NCI-H2227 (cell line): ENCODE measurements at regions not wholly inside any gene's neighbourhood (a gene's known extent, or its start where the extent isn't known, plus 50 kb on each side); places are given as distances from the start of the nearest gene placed in this dataset.

Source experiments
- DNase-seq: peaks from one replicate; lab custom pipeline; 2025; ENCODE audit not compliant: unreplicated experiment; lab: John Stamatoyannopoulos, UW

DNA sequence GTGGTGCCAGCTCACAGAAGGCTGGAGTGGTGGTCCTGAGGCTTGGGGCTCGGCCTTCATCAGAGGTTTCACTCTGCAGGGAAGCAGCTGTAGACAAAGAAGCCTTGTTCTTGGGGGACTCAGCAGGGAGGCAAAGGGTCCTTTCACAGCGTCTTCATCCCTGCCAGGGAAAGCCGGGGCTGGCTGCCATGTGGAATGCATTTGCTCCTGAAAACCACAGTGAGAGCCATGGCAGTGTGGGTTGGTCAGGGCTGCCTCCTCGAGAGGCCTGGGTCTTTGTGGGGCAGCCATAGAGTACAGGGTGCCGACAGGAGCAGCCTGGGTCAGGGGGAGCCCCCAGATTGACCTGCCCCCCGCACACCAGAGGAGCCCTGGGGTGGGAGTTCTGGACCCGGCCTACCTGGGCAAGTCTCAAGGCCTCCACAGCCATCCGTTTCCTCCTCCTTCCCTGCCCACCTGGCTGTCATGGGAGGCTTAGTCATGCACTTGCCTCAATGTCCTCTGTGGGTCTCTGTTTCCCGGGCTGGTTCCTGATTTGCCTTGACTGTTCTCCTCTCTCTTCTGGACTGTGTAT is 144.0 kb downstream of the CDC5L start:
- no peak for DNase-seq

DNA sequence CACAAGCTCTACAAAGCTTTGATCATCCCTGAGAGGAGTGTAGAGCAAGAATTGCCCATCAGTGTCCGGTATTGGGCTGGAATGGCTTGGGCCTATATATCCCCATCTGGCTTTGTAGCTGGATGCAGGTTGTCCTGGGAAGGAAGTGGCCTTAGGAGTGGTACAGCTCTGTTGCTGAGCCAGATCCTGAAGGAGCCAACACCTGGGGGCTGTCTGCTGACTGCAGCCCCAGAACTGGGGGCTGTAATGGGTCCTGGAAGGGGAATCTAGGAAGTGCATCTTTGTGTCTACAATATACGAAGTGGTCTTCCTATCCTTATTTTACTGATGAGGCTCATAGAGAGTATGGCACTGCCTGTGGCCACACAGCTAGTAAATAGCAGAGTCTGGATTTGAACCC is 145.9 kb downstream of the CDC5L start:
- DNase-seq: no peak

DNA sequence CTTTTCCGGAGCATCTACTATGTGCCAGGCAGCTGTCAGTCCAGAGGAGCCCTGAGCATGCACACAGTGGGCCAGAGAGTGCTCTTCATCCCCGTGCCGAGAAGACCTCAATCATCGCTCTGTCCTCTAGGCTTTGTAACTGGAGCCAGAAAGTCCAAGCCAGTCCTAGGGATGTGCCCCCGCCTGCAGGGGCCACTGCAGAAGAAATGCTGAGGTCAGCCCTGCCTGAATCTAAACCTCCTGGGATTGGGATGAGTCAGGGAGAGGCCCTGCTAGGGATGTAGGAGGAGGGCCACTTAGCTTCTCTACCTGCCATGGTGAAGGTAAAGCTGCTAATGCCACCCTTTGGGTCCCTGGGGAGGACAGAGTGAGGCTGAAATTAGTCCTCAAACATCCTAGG is 146.8 kb downstream of the CDC5L start:
- no peak for DNase-seq

DNA sequence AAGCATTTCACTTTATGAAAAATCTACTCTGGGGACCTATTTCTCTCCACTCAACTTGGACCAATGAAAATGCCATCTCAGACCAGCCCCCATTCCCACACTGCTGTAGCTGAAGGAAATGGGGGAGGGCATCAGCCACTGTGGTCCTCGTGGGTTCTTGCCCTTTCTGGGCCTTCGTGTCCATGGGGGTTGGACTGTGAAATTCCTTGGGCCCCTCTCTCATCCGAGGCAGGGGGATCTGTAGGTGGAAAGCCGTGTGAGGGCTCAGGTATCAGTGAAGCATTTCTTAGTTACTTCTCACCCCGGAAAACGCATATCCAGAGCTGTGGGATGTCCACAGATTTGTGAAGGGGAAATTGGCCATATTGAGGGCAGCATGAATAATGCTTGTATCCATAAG is 147.9 kb downstream of the CDC5L start:
- no peak for DNase-seq

DNA sequence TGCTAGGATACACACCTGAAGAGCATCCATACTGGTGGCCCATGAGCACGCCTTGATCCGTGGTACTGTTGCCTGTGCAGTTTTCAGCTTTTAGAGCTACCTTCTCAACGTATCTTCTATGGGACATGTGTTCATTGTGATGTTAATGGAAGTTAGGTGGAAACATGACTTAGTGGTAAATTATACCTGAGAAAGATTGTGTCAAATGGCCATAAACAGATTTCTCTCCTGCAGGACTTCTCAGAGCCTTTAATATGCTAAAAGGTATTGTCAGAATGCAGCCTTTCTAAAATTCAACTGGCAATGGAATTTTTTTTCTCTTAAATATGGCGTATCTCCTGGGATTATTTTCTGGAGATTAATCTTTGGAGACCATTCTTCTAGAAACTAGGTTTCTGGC is 148.5 kb downstream of the CDC5L start:
- DNase-seq: no peak

DNA sequence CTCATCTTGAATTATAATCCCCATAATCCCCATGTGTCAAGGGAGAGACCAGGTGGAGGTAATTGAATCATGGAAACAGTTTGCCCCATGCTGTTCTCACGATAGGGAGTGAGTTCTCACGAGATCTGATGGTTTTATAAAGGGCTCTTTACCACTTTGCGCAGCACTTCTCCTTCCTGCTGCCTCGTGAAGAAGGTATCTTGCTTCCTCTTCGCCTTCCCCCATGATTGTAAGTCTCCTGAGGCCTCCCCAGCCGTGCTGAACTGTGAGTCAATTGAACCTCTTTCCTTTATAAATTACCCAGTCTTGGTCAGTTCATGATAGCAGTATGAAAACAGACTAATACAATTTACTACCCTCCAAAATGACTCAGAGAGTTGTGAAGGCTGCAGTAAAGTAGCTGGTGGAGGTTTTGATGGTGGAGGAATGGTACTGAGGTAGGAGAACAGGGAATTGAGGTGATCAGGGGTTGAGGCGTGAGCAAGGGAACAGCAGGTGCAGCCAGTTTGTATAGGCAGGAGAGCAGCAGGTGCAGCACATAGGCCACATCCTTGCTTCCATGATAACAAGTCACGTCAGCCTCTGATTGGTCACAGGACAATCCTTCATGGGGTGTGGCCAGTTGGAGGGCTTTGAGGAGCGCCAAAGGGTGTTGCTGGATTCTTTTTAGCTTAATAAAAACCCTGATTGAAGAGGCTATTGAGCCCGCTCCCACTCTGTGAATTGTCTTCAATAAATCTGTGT is 150.0 kb downstream of the CDC5L start:
- DNase-seq: no peak

DNA sequence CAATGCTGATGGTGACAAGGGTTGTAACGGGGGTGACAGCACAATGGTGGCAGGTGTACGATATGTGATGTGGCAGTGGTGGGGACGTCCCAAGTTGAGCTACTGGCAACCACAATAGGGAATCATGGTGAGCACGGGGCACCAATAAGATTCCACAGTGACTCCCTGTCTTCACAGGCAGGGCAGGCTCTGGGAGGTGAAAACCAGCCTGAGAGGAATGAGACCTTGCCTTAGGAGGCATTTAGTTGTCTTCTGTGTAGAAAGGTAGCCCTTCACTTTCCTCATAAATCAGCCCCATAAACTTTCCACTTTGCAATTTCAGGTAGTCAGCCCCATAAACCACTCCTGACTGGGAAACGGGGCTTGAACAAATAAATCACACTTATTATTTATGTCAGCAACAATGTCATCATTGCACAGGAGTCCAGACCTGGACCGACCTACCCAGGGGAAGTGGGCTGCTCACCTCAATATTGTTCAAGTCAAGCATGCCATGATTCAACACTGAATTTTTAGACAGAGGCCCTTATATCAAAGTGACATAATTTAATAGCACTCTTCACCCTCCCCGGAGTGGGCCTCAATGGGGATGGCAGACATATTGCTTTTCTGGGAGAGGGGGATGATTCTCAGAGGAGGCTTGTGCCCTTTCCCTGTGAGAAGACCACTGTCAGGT is 150.8 kb downstream of the CDC5L start:
- no peak for DNase-seq

DNA sequence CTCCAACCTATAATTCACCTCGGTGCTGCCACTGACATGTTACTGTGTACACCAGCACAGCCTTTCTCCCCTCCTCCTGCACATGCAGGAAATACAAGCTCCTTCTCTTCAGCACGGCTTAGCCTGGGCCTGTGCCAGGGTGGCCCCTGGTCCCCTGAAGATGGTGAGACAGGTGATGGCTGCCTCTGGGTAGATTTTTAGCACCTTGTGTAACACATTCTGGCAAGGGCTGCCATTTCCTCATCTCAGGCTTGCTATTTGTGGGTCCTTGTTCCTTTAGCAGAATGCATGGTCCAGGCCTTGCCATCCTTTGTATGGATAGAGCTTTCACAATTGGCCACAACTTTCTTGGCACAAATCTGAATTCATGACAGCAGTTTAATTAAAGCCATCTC is 151.3 kb downstream of the CDC5L start:
- DNase-seq: no peak

DNA sequence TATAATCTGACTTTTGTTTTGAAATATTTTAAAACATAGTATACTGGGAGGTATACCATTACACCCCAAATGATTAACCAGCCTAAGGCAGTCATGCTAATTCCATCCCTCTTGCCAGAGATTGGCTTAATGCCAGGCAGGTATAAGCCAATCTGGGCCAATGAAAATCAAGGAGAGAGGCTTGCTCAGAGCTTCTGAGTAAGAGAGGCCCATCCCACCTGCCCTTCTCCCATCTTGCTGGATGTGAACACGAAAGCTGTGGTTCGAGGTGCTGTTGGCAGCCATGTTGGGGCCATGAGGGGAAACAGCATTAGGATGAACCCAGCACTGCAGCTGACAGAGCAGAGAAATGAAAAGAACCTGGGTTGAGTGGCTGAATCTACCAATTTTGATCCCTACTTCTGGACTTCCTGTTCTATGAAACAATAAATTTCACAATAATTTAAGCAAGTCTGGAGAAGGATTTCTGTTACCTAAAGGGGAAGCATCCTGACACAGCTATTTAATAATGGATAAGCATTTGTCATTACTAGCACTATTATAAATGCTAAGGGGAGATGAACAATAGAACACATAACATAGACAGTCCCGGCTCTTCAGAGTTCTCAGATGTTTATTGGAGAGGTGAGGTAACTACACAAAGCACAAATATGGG is 152.3 kb downstream of the CDC5L start:
- DNase-seq: no peak

DNA sequence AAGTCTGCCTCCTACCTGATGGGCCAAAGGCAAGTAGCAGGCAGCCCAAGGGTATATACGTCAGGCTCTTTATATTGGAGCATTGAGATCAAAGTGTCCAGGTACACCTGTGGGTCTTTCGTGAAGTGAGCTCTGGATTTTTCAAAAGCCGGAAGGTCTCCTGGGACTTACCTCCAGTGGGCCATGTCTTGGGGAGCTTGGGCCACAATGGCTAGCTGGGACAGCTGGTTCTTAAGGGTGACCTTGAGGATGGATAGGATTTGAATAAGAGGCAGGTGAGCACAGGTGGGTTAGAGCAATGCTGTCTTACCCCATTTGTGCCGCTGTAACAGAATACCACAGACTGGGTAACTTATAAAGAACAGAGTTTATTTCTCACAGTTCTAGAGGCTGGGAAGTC is 153.4 kb downstream of the CDC5L start:
- no peak for DNase-seq

DNA sequence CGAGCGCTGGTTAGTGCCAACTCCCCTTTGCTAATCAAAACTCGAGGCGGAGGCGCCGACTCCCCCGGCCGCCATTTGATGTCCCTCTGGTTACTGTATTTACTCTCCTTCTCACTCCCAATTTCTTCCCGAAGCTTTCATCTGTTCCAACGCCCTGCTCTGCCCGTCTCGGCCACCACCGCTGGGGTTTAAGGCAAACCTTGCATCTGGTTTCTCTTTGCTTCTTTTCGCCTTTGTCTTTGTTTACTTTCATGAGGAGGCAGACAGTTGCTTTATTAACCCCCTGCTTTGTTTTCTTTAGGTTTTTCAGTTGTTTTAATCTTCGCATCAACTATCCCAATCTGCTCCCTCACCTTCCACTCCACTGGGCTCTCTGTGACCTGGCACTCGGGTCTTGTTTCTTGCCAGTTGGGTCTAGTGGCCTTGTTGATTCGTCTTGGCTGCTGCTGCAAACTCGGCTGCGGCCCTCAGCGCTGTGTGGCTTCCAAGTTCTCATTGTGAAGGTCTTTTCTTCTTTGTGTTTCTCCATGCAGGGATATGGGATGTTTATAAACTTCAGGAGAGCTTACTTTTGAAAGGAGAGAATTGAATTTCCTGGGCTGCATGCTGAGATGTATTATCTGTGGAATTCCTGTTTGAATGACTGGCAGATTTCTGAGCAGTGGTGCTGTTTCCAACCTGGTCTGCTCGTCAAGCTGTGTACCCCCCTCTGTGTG is 155.1 kb downstream of the CDC5L start:
- no peak for DNase-seq

DNA sequence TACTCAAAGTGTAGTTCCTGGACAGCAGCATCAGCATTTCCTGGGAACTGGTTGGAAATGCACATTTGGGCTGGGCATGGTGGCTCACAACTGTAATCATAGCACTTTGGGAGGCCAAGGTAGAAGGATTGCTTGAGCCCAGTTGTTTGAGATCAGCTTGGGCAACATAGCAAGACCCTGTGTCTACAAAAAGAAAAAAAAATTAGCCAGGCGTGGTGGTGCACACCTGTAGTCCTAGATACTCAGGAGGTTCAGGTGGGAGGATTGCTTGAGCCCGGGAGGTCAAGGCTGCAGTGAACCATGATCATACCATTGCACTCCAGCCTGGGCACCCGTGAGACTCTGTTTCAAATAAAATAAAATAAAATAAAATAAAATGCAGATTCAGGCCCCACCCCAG is 156.2 kb downstream of the CDC5L start:
- no peak for DNase-seq

DNA sequence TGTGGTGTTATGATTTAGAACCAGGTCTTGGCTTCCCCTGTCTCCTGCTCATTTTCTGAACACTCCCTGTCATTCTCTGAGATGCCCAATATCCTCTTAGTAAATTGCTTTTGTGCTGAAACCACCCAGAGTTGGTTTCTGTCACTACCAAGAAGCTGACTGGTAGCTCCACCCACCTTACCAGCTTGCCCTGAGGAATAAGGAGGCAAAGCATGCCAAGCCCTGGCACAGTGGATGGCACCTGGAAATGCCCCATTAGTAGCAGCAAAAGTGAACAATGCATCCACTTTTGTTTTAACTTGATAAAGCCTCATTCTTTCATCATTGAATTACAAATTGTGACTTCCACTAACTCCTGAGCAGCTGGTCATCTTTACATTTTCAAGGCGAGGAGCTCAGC is 157.7 kb downstream of the CDC5L start:
- no peak for DNase-seq

DNA sequence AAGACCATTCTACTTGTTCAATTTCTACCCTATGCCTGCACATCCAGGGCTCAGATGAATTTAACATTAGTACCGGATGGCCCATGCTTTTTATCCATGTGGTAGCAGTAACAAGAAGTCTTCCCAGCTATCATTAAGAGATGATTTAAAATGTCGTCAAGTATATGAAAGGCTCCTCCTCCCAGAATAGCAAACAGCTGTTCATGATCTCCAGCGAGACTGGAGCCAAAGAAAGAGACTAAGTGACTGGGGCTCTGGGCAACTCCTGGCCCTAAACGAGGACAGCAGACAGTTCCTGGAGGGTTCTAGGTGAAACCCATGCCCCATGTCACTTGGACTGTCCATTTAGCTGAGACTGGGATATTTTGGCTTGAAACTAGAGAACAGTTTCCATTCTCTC is 160.8 kb downstream of the CDC5L start:
- DNase-seq: no peak

DNA sequence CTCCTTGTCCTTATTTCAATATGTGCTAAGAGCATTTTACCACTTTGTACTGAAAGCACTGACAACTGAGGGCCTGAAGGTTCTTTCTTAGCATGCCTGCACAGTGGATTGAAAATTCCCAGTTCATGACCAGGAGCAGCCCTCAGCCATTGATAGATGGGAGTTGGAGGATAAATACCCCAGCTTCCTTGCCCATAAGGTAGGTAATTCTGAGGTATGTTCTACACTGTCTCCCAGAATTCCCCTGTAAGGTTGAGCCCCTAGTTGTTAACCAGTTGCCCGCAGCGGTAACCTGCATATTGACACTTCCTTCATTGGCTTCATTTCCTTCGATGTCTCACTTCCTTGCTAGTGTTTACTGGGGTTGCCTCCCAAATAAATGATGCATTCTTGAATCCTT is 162.0 kb downstream of the CDC5L start:
- no peak for DNase-seq

DNA sequence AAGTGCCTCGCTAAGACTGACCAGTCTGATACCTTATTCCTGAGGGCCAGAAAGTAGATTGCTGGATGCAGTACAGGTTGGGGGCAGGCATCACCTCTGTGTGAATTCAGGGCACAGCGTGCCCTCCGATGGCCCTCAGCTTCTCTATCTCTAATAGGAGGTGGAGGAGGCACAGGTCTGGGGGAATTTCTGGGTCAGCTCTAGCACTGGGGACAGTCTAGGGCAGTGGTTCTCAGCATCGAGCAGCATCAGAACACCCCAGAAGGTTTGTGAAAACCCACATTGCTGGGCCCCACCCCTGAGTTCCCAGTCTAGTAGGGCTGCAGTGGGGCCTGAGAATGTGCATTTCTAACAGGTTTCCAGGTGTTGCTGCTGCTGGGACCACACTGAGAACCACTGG is 166.7 kb downstream of the CDC5L start:
- no peak for DNase-seq

DNA sequence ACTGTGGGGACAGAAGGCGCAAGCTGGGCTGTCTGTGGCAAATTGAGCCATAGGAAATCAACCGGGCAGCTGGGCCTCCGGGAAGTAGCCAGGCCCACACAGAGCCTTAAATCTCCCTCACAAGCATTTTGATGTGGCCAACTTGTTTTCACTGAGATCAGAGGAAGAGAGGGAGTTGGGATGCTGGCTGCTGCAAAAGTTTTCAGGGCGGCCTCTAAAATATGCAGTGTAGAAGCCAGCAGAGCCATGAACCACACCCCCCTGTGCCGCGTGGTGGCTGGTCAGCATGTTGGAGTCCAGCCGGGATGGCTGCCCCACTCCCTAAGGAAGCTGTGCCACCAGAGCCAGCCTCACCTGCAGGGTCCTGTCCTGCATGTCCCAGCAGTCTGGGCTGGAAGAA is 167.4 kb downstream of the CDC5L start:
- DNase-seq: no peak

DNA sequence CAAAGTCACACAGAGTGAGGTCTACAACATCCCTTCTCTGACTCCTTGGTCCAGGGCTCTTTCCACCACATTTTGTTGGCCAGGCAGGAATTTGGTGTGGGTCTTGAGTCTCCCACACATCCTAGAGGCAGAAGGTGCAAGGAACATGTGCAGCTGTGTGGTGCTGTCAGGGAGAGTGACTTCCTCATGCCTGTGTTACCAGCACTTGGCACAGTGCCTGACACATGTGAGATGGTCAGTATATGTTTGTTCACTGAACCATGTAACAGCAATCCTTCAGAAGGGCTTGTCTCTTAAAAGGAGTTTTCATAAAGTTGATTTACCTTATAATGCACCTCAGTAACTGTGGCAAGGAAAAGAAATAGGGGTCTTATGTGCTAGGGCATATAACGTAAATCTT is 168.5 kb downstream of the CDC5L start:
- no peak for DNase-seq

DNA sequence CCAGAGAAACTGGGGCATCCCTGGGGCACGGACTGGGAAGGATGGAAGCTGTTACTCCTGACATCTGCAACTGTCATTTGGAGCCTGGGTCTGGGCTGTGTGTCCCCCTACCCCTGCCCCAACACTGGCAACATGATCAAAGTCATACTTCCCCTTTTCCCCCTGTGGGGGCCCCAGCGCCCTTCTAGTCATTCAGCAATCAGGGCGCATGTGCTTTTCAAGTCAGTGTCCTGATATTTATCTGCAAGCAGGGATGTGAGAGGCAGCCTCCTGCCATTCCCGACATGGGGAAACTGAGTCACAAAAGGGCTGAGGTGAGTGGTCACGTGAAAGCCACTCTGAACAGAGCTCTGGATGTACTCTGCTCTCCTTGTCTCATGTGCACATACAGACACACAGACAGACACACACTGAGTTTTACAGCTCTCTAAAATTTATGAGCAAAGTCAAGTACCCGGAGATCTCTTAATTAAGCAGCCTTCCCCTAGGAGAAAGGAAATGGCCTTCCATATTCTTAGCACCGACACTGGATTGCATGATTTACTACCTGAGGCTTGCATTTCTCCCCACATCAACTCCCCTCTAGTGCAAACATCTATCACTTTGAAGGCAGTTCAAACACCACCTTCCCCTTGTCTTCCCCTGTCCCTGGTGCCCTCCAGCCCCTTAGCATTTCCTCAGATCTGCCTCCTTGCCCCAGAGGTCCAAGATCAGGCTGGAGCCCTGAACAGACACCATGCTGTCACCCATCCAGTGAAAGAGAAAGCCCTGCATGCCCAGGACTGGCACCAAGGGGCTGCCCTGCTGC is 170.7 kb downstream of the CDC5L start:
- DNase-seq: no peak

DNA sequence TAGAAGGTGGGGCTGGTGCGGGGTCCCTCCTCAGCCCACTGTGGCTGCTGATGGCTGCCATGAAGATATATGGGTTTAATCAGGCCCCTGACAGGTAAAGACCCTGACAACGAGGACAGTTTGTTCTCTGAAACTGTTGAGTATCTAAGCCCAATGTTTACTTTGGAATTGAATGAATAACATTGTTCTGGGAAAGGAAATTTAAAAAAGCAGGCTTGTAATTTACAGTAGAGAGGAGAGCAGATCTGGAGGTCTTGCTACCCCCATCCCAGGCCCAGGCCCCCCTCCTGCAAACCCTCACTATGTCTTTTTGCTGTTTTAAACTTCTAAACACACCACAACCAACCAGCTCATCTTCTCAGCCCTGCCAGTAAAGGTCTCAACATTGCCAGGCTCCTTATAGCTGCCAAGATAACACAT is 171.3 kb downstream of the CDC5L start:
- no peak for DNase-seq
